ENCODE measurements at regions not wholly inside any gene's neighbourhood (a gene's known extent, or its start where the extent isn't known, plus 50 kb on each side); places are given as distances from the start of the nearest gene placed in this dataset.

- DNase-seq (ENCODE audit: low spot score), result no peak
These were observed 106.0 kb downstream of the ADAMTS1 start for GRCh38 chr21:26739189-26739588.

- no peak for DNase-seq (ENCODE audit: low spot score)
These were observed 108.8 kb downstream of the ADAMTS1 start for GRCh38 chr21:26736449-26736848.

- no peak for DNase-seq (ENCODE audit: low spot score)
These were observed 112.6 kb downstream of the ADAMTS1 start for GRCh38 chr21:26732432-26733221.

- no peak for DNase-seq (ENCODE audit: low spot score)
These were observed 125.5 kb downstream of the ADAMTS1 start for GRCh38 chr21:26719750-26720149.

- no peak for DNase-seq (ENCODE audit: low spot score)
These were observed 128.0 kb downstream of the ADAMTS1 start for GRCh38 chr21:26717146-26717739.

GRCh38 chr21:26715878-26716506 lies 129.2 kb downstream of the ADAMTS1 start:
- peak; percentile 4 for DNase-seq (ENCODE audit: low spot score)

GRCh38 chr21:26715116-26715515 lies 130.1 kb downstream of the ADAMTS1 start:
- no peak for DNase-seq (ENCODE audit: low spot score)

- no peak for DNase-seq (ENCODE audit: low spot score)
These were observed 135.1 kb downstream of the ADAMTS1 start for GRCh38 chr21:26710155-26710554.

- DNase-seq (ENCODE audit: low spot score), result no peak
These were observed 136.0 kb upstream of the CYYR1 start for GRCh38 chr21:26709090-26709489.

- no peak for DNase-seq (ENCODE audit: low spot score)
These were observed 135.2 kb upstream of the CYYR1 start for GRCh38 chr21:26708223-26708800.

GRCh38 chr21:26707246-26707645 lies 134.2 kb upstream of the CYYR1 start:
- DNase-seq (ENCODE audit: low spot score), result no peak

- DNase-seq (ENCODE audit: low spot score), result no peak
These were observed 125.3 kb upstream of the CYYR1 start for GRCh38 chr21:26698416-26698815.

GRCh38 chr21:26691416-26691815 lies 118.3 kb upstream of the CYYR1 start:
- no peak for DNase-seq (ENCODE audit: low spot score)

- DNase-seq (ENCODE audit: low spot score), result no peak
These were observed 113.6 kb upstream of the CYYR1 start for GRCh38 chr21:26686705-26687104.

GRCh38 chr21:26686278-26686677 lies 113.2 kb upstream of the CYYR1 start:
- no peak for DNase-seq (ENCODE audit: low spot score)

GRCh38 chr21:26684889-26685288 lies 111.8 kb upstream of the CYYR1 start:
- DNase-seq (ENCODE audit: low spot score), result no peak

- no peak for DNase-seq (ENCODE audit: low spot score)
These were observed 110.9 kb upstream of the CYYR1 start for GRCh38 chr21:26683996-26684395.

- no peak for DNase-seq (ENCODE audit: low spot score)
These were observed 106.2 kb upstream of the CYYR1 start for GRCh38 chr21:26679284-26679683.

GRCh38 chr21:26674323-26674722 lies 101.2 kb upstream of the CYYR1 start:
- DNase-seq (ENCODE audit: low spot score), result no peak

GRCh38 chr21:26669215-26669764 lies 96.2 kb upstream of the CYYR1 start:
- no peak for DNase-seq (ENCODE audit: low spot score)

GRCh38 chr21:26659757-26660156 lies 86.7 kb upstream of the CYYR1 start:
- DNase-seq (ENCODE audit: low spot score), result no peak

- DNase-seq (ENCODE audit: low spot score), result no peak
These were observed 86.1 kb upstream of the CYYR1 start for GRCh38 chr21:26659182-26659581.

GRCh38 chr21:26655460-26655859 lies 82.4 kb upstream of the CYYR1 start:
- no peak for DNase-seq (ENCODE audit: low spot score)
